HG02588 (cell line): ENCODE measurements at regions not wholly inside any gene's neighbourhood (a gene's known extent, or its start where the extent isn't known, plus 50 kb on each side); places are given as distances from the start of the nearest gene placed in this dataset.

Experiments used
- ATAC-seq: cut with Tn5 transposase; IDR thresholded peaks from one replicate; pipeline ENCODE4 v1.9.1; 2021; ENCODE audit warnings: mild to moderate bottlenecking, moderate library complexity; ENCODE audit not compliant: unreplicated experiment

DNA sequence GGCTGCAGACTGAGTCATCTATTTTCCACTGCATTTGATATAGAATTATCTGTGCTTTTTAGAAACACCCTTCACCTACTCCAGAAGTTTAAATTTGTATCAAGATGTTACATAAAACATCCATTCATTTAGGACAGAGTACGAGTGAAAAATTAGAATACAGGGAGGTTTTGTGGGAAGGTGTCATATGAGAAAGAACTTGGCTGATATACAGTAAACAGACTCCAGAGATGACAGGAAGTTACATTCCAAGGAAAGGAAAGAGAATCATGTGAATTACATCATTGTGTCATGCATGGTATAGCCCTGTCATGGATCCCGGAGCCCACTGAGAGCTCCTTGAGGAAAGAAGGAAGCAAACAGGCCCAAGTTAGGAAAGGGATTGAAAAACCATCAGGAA lies 341.5 kb upstream of the PKDCC start:
- no peak for ATAC-seq

DNA sequence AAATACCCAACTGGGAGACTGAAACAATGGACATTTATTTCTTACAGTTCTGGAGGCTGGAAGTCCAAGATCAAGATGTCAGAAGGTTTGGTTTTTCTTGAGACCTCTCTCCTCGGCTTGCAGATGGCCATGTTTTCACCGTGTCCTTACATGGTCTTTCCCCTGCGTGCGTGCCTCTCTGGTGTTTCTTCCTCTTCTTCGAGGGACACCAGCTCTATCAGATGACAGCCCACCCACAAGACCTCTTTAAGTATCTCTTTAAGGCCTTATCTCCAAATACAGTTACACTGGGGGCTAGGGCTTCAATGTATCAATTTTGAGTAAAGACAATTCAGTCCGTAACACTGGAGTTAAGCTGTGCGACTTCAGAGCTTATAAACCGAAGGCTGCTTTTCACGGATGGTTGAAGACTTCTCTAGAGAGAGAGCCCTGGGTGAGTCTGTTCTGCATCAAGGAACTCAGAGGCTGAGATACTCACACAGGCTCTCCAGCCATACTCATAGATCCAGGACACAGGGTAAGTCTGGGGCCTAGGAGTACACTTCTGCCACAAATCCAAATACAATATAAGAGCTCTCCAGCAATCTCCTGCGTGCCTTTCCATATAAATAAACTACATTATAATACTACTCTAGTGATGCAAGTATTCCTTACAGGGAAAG lies 339.9 kb upstream of the PKDCC start:
- no peak for ATAC-seq

DNA sequence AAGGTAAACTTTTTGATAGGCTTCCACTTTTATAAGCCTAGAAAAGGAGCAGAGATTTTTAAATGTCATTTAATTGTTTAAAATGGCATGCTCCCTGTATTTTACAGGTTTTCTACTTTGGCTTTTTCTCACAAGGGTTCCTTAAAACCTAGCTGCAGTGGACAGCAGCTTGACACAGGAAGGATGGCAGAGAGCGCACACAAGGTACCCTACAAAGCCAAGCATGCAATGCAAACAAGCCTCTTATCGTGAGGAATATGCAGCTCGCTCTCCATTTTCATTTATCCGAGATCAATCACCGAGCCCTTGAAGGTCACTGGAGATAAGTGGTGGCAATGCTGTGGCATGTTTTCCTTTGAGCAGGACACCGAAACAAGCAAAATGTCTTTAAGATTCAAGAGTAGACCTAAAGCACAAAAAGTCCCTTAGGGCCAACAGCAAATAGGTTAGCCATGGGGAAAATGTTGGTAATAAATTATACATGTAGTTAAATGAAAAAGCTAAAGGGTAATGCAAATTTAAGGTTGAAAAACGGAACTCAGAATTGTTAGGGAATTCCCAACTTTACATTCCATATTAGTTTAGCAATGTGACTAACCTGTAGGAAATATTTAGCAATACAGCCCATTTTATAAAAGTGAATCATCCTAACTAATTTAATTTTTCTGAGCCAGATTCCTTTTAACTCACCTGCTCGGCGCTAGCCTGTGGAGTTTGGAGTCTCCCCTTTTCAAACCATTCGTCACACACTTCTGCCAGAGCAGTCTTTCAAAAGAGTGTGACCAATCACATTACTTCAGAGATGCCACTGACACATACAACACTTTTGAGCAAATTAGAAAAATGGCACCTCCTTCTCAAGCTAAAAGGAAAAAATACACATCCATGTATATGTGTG lies 337.9 kb upstream of the PKDCC start:
- peak; percentile 51 for ATAC-seq

DNA sequence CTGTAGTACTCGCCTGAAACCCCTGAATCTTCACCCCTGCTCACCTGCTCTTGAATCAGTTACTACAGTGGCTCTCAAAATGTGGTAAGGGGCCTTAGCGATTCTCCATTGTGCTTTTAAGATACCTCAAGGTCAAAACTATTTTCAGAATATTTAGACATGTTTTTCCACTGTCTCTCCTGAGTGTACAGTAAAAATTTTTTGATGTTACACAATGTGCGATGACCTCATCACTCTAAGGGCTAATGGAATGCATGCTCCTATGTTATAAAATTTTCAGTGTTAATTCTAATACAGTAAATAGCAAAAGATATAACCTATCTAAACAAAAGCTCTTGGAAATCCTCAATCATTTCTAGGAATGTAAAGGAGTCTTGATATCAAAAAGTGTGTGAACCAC lies 336.9 kb upstream of the PKDCC start:
- no peak for ATAC-seq

DNA sequence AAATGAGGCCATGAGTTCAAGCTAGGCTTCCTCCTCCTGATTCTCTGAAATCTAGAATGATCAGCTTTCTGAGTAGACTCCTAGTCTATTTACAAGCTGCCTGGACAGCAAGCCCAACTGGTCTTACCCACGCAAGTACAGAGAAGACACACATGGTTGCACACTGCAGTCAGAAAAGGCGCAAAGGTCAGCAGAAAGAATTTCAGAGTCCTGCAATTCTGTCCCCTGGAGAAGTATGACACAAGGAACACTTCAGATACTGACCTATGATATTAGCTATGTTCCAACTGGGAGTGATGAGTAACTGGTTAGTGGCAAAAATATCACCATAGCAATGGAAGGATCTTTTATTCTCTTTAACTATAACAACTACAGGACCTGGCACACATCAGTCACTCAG lies 336.1 kb upstream of the PKDCC start:
- ATAC-seq, result no peak

DNA sequence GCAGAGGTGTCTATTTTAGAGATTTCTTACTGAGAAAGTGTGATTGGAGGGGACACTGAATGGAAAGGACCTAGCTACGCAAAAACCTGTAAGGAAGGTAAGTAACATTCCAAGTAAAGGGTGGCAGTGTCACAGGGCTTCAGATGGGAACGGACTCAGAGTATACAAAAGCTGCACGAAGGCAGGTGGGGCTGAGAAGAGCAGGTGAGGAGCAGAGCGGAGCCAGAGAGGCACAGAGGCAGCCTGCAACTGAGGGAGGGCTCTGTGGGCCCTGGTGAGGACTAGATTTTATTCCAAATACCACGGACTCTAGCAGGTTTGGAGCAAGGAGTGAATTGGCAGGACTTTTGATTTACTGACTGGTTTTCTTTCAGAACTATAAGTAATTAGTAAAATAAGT lies 331.3 kb upstream of the PKDCC start:
- no peak for ATAC-seq

DNA sequence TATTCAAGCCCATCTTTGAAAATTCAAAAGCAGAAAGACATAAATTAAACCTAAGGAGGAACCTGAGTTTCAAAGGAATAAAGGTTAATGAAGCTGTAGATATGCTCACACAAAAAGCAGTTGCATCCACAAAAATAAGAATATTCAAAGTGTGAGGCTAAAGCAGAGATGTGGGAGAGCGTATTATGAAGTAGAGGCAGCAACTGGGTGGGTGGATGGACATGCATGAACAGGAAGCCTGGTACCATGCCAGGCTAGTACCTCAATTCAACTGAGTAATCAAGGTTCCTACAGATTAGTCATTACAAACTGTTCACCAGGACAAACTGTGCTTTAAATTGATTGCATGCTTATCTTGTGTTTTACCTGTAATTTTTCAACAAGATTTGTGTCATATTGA lies 330.0 kb upstream of the PKDCC start:
- ATAC-seq, result peak; percentile 39

DNA sequence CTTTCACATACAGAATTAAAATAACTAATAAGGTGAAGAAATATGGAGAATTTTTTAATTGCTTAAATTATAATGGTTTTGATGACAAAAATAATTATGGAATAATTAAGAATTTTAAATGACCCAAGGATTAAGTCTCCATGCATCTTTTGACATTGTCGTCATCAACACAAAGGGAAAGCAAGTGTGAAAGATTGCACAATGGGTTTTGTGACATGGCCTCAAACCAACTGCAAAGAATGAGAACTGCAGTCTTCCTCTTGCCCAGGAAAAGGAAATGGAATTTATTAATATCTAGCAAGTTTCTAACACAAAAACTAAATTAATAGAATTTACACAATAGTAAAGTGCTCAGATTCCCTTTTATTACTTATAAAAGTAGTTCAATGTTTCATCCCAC lies 329.1 kb upstream of the PKDCC start:
- no peak for ATAC-seq

DNA sequence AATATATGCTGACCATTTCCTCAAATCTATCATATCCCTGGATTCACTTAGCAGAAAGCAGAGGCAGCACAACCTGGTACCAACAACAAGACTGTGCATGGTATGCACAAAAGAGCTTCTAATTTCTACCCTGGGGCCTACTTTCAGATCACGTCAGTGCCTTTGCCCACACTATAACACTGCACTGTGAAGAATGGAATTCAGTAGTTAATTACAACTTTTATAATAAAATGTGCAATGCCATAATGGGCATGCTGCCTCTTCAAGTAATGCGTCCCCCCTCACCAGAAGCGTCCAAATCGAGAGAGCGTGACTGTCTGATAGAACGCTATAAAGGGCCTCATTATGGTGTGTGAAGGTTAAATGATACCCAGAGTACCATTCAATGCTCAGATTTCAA lies 328.1 kb upstream of the PKDCC start:
- ATAC-seq, result no peak

DNA sequence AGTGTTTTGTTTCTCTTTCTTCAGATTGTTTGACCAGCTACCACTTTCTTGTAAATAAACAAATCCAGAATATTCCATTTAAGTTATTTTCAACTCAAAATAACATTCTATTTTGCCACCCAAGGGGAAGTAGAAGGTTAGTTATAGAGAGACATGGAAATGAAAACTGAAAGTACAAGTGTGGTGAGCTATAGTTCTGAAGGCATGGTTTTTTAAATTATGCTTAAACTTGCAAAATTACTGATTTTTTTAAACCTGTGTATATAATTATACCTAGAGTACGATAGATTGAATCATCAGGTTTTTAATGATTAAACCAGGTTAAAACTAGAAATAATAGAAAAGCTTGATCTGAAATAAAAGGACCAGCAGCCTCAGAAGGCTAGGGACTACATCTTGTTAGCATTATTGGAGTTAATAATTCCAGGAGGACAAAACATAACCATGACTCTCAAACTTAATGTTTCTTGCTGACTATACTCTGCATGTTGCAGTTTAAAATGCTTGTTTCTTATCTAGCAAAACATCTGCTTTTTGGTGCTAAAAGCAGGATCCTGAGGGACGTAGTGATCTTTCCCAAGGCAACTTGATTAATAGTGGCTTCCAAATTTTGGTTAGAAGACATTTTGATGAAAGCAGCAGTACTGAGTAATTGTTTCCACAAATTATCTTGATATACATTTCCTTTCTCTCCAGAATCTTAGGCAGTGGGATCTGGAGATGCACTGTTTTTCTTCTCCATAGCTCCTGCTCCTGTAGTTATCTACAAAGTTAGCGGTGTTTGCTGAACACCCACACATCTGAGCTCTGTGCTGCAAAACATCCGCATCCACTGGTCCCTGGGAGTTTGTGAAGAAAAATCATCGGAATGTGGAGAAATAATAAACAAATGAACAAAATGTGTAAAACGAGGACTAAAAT lies 327.2 kb upstream of the PKDCC start:
- peak; percentile 48 for ATAC-seq

DNA sequence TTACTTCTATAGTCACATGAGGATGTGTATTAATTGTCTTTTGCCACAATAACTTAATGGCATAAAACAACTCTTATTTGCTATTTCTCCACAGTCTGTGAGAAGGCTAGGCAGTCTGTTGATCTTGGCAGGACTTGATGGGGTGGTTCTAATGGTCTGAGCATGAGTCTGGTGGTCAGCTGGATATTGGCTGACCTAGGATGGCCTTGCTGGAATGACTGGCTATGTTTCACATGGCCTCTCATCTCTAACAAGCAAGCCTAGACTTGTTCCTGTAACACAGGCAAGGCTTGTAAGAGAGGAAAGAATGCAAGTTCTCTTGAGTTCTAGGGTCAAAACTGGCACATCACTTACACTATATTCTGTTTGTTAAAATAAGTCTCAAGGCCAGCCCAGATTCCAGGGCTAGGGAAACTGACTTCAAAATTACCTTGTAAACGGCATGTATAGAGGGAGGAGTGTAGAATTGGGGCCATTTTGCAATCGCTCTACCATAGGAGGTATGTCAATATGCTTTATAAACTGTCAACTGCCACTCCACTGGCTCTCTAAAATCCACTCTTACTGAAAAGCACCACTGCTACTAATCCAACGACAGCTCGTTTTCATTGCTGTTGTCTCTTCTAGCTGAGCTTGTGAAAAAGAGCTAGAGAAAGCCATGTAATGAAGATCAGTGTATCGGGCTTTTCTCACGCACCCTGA lies 325.0 kb upstream of the PKDCC start:
- no peak for ATAC-seq

DNA sequence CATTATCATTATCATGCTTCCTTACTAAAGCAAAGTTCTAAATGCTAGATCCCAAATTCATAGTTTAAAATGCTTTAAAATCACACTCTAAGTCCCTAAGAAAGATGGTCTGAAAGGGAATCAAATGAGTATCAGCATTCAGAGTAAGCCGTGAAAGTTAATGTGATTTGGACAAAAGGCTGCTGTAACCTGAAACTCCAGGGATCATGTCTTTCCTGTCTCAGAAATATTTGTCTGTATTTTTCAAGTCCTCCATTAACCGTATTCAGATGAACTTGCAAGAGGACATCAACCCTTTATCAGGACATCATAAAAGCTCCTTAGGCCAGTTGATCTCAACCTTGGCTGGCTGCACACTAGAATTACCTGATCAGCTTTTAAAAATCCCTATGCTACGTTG lies 324.3 kb upstream of the PKDCC start:
- ATAC-seq, result no peak

DNA sequence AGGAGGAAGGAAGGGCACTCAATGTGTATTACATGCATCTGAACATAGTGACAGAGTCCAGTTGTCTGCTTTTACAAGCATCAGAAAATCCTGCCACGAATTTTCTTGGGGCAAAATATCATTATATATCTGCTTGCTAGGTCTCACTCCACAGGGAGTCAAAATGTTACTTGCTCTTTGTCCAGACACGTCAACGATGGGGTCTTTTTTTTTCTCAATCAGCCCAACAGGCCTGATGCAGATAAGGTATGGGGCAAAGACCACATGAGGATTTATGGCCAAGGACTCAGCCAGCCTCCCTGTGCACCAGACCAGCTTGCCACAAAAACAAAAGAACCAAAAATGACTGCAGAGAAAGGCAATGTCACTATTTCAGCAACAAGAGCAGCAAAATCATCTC lies 323.4 kb upstream of the PKDCC start:
- ATAC-seq, result no peak

DNA sequence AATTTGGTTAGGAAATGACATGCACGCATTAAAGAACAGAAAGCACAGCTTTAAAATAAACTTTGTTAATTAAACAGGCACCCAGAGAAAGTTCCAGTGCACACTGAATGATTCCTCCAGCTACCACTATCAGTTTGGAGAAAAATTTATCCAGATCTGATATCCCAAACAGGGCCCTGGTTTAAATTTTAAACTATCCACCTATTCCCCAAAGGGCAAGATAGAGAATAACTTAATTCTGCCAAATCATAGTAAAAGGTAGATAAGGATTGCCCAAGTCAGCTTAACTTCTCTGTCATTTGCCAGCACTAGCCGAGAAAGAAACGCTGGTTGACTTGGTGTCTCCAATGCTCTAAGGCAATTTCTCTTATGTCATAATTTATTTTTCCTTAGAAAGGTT lies 321.9 kb upstream of the PKDCC start:
- no peak for ATAC-seq

DNA sequence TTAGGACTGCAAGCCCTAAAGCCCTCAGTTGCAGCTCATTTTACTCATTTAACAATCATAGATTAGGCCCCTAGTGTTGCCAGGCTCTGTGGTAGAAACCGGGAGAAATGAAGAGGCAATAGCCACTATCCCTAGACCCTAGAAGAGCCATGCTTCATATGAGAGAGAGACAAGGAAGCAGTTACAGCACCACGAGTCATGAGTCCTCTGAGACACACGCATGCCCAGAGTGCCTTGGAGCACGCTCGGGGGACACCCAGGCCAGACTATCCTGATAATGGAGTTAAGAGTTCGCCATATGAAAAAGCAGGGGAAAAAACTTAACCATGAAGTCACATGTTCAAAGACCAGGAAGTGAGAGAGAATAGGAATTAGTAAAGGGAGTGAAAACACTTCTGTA lies 321.5 kb upstream of the PKDCC start:
- ATAC-seq, result no peak

DNA sequence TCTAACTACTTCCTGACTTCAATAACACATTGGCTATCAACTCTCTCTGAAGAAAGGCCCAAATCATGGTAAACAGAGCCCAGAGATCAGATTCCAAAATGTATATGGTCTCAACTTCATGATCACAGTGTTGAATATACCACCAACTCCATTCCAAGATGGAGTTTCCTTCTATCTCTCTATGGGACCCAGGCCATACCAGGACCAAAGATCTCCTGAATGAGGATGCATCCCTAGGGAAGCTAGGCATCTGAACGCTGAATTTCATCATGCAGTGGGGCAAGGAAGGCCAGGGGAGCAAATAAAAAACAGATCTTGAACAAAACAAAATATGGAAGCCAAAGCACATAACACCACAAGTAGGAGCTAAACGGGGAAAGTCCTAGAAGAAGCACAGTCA lies 320.7 kb upstream of the PKDCC start:
- ATAC-seq, result no peak

DNA sequence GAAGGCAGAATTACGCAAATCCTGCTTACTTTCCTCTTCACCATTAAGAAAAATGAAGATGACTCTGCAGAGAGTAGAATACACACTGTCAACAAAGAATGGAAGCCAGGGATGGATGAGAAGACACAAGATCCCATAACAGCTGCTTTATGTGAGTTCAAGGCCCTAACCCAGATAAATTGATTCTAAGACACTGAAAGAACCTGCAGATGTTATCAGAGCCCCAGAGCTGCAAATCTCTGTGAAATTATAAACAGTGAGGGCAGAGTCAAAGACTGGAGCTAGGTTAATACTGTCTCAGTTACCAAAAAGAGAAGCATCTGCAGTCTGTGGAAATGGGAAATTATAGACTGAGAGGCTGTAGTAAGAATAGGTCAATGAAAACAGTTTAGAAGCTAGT lies 320.1 kb upstream of the PKDCC start:
- ATAC-seq, result no peak

DNA sequence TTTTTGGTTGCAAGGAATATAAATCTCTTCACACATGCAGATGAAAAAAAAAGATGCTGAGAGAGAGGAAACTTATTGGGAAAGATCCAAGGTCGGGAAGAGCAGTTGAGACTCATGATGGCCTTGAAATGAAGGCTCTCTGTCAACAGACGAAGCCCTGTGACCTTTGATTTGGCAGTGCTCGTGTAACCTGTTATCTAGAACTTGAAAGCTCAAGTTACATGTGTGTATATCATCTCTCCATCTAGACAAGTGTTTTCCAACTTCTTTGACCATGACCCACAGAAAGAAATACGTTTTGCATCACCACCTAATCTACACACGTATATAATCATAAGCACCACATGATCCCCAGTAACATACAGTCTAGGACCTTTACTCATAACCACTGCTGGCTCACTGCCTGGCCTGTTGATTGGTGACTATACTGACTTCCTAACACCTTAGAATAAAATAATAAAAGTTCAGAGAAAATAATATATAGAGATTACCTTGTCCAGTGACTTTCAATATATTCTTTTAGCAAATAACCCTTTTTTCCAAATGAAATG lies 319.0 kb upstream of the PKDCC start:
- no peak for ATAC-seq

DNA sequence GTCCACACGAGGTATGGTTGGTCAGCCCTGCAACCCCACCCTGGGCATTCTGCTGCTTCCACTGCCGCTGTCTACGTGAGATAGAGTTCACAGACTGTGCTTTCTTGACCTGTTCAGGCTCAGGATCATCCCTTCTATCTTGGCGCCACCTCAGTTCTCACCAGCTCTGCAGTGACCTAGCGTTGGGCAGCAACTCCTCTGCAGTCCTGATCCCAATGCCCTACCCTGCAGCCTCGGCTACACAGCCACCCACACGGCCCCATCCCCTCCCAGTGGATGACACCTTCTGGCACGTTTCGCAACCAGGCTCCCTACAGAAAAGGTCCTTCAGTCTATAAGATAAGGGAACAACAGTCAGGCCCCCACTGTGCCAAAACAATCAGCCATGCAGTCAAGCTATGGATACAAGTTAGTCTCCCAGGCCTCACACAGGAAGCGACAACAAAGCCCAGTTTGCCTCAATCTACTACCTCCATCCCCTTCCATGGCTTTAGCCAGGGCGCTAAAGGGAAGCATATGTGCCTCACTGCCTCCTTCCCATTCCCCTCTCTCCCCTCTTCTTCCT lies 317.9 kb upstream of the PKDCC start:
- no peak for ATAC-seq

DNA sequence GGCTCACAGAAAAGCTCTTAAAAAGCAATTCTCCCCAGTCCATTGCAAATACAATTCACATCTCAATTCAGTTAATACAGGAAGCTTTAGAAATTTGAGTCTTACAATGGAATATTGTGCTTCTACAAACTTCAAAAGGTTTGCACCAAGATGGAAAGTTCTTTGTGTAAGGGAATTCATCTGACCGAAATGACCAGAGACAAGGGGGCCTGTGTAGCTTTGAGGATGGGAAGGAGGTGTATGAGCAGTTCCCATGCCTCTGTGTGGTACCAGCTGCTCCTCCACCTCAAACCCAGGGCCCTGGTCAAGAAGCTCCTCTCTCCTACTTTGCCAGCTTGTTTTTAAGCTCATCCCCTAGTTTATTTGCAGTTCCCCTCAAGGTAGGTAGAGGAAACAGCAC lies 312.8 kb upstream of the PKDCC start:
- no peak for ATAC-seq
